HG02943 (cell line): ENCODE measurements at regions not wholly inside any gene's neighbourhood (a gene's known extent, or its start where the extent isn't known, plus 50 kb on each side); places are given as distances from the start of the nearest gene placed in this dataset.

Experiments
- ATAC-seq: cut with Tn5 transposase; IDR thresholded peaks from one replicate; pipeline ENCODE4 v1.9.1; 2021; ENCODE audit warnings: mild to moderate bottlenecking, low read depth, moderate library complexity; ENCODE audit not compliant: unreplicated experiment

- ATAC-seq, result no peak
Measured at GRCh38 chr3:28934126-28934813, 346.6 kb upstream of the RBMS3 start.

DNA sequence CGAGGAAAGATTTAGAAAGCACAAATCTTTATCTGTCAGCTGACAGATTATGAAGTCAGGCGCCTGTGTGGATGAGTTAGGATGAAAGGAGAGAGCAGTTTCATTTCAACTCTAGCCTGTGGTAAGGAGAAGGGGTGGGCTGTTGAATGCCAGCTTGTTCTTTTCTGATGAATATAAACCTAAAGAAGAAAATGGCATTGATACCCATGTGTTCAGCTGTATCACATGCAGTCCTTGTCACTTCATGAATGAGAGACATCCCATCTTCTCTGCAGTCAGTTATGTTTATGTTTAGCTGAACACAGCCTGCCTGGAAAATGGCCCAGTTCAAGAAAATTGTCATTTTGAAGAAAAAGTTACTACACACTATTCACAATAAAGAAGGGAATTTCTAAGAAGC is 345.7 kb upstream of the RBMS3 start:
- ATAC-seq, result no peak

DNA sequence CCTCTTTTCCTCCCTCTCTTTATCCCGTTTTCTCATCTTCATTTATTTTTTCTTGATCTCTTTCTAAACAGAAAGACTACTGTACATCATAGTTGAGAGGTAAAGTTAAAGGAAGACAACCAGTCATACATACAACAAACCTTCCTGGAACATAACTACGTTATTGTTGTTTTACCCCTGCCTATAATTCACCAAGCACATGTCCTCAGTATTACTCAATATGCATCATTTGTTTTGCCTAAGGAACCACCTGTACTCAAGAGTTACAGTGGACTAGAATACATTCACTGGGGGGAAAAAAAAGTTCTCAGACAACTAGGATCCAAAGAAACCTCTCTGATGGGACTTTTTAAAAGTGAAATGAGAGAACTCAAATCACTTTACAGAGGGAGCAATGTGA is 344.7 kb upstream of the RBMS3 start:
- no peak for ATAC-seq

GRCh38 chr3:28940530-28940929 is 340.3 kb upstream of the RBMS3 start:
- peak; percentile 77 for ATAC-seq

- no peak for ATAC-seq
Measured at GRCh38 chr3:28940994-28941393, 339.9 kb upstream of the RBMS3 start.

GRCh38 chr3:28947061-28947460 is 333.8 kb upstream of the RBMS3 start:
- no peak for ATAC-seq

GRCh38 chr3:28947751-28948150 is 333.1 kb upstream of the RBMS3 start:
- no peak for ATAC-seq

GRCh38 chr3:28948685-28949084 is 332.2 kb upstream of the RBMS3 start:
- ATAC-seq, result no peak

DNA sequence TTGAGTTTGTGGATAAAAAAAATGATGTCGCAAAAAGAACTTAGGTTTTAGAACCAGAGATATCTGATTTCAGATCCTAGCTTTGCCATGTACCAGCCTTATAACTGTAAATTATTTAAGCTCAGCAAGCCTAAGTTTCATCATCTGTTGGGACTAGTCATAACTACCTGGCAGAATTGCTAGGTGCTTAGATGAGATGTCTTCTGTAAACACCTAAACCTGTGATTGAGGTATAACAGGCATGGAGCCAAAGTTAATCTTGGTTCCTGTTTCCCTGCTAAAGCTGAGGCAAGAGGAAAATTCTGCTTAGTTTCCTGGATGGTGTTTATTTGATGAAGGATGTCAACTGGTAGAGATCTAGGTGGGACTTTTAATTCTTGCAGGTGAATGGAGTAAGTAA is 331.3 kb upstream of the RBMS3 start:
- no peak for ATAC-seq

DNA sequence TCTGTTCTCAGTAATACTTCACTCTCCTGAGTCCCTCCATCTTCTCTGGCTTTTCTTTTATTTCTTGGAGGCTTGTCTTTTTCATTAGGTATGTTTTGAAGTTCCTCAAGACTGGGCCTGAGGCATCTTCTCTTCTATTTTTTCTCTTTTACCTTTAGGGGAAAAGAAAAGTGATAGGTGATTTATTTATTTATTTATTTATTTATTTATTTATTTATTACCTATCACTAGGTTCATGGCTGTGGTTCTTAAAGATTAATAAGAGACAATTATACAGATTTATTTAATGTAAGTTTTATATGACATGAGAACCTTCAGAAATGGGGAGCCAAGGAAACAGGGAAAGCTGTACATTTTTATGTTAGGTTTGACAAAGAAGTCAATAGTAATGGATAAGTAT is 330.3 kb upstream of the RBMS3 start:
- ATAC-seq, result no peak

GRCh38 chr3:28951772-28952556 is 328.9 kb upstream of the RBMS3 start:
- ATAC-seq, result no peak

DNA sequence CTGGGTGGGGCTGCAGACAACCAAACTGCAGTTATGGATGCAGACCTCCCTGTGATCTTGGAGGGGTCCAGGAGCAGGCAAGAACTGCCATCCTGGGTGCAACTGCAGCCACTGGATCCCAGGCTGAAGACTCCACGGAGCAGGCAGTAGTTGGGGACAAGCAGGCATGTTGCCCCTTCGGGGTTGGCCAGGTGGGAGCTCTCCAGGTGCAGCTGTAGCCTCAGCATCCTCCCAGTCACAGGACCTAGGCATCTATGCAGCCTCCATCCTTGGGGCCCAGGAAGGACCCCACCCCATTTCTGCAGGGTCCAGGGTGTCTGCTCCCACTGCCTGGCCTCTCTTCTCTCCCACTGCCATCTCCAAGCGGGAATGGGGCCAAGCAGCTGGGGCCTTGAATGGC is 322.2 kb upstream of the RBMS3 start:
- ATAC-seq, result no peak

DNA sequence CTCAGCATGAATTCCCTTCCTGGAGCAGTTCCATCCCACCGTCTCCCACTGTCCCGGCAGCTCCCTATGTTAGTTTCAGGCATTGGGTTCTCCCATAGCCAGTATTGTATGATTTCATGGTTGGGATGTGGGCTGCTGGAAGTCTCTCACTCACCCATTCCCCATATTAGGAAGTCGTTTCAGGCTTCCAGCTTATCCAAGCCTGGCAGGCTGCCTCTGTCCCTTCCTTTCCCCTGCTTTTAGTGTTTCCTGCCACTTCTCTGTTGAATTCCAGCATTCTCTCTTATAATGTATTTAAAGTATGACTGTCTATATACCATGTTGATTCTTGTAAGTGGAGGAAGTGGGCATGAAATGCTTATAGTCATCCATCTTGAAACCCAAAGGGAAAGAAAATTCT is 309.7 kb upstream of the RBMS3 start:
- no peak for ATAC-seq

DNA sequence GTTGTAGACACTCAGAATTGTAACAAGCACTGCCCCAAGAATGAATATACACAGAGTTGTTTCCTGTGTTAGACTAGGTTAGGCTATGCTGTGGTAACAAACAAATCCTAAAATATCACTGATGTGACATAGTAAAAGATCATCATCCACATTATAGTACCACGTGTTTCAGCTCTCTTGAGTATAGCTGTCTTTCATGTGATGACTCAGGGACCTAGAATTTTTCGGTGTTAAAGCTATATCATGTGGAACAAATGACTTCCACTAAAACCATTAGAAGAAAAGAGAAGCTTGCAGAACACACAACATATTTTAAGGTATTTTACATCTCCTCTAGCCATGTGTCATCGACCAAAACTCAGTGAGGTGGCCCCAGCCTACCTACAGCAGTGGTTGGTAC is 307.9 kb upstream of the RBMS3 start:
- no peak for ATAC-seq

- ATAC-seq, result no peak
Measured at GRCh38 chr3:28973609-28974008, 307.3 kb upstream of the RBMS3 start.

DNA sequence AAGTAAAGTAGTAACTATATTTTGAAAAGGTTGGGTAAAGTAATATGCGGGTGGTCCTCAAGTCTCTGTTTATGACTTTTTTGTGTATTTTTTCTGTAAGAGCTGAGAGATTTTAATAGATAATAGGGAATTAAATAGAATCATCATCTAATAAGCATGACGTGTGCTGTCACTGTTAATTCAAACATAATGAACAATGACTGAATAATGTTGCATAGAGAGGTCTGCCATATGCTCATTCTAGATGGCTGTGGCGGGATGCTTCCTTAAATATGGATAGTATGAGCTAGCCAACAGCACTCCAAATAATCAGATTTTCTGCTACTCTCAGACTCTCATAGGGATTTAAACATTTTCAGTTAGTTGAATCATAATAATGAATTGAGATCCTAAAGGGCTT is 302.8 kb upstream of the RBMS3 start:
- no peak for ATAC-seq

DNA sequence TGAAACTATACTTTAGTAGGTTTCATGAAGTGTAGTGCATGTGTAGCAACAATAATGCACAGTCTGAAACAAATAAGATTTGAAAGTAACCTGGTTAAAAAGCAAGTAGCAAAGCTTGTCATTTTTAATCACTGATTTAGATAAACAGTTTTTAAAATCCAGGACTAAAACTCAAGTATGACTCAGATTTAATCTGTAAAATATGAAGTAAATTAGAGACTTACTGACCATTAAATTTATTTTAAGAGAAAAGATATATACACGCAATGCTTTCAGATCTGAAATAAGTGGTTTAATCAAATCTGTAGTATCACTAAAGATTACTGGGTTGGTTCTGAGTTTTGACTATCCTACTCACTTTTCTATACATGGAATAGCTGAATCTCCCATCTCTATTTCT is 300.7 kb upstream of the RBMS3 start:
- no peak for ATAC-seq

DNA sequence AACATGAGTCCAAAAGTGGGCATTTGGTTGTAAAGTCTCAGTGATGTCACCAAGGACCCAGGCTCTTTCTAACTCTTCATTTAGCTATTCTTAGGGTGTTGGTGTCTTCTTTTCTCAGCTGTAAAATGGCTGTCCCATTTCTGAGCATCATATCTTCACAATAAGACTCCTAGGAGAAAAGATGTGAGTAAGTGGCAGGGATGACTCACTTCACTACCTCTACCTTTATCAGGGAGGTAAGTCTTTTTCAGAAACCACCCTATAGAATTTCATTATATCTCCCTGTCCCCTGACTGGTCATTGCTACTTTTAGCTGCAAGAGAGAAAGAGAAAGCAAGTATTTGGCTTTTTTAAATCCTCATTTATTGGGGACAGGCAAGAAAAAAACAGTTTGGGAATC is 300.2 kb upstream of the RBMS3 start:
- ATAC-seq, result no peak

DNA sequence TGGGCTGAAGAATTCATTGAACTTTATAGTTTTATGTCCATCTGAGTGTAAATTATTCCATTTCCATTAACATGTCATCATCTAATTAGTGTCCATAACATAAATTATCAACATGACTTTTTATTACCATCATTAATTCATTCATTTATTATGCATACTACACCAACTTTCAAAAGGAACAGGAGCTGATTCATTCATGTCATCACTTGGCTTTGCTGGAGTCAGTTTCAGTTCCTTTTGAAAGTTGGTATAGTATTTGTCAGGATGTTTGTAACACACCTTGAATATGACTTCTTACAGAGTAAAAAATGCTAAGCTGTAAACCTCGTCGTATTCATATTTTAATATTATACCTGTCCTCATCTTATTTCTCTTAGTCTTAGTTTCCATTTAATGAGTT is 298.0 kb upstream of the RBMS3 start:
- ATAC-seq, result no peak

GRCh38 chr3:28986922-28987321 is 293.9 kb upstream of the RBMS3 start:
- no peak for ATAC-seq

DNA sequence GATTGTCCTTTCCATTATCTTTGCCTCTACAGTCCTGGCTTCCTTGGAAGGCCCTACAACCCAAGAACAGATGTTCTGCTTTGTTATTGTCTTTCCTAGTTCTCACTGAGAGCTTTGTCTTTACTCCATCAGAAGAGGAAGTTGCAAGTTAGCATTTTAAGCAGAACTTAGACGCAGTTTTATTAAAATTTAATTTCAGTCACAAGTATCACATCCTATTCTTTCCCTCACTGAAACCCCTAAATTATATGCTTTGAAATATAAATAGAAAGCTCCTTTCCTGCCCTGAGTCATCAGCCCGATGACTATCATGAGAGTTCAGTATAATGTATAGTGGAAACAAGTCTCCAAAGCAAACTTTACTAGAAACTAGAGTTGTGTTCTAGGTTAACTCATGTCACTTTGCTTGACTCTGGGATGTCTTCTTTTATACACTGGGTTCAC is 291.2 kb upstream of the RBMS3 start:
- ATAC-seq, result peak; percentile 79
